GM06990 (cell line): ENCODE measurements at regions not wholly inside any gene's neighbourhood (a gene's known extent, or its start where the extent isn't known, plus 50 kb on each side); places are given as distances from the start of the nearest gene placed in this dataset.

Experiments
- DNase-seq: peaks from one replicate; pipeline ENCODE4 v3.0.0-alpha.2; 2011; ENCODE audit not compliant: insufficient read length; ENCODE audit errors: extremely low read depth
- H3K27me3 ChIP-seq: replicated peaks from 2 replicates; pipeline ENCODE4 v1.6.0; 2011; ENCODE audit warnings: low read length; ENCODE audit not compliant: control insufficient read depth, insufficient read depth
- H3K36me3 ChIP-seq: 2 replicates; pipeline ENCODE4 v1.5.1; 2011; ENCODE audit warnings: low read length; ENCODE audit not compliant: control insufficient read depth, insufficient read depth
- H3K4me3 ChIP-seq: replicated peaks from 2 replicates; pipeline ENCODE4 v1.5.1; 2011; ENCODE audit warnings: low read depth, mild to moderate bottlenecking, control low read depth, low read length
- CTCF ChIP-seq: IDR thresholded peaks from 2 replicates; pipeline ENCODE4 v1.5.1; 2011; ENCODE audit warnings: low read length, control low read depth, mild to moderate bottlenecking, inconsistent platforms; ENCODE audit not compliant: insufficient read depth, poor library complexity, severe bottlenecking

DNA sequence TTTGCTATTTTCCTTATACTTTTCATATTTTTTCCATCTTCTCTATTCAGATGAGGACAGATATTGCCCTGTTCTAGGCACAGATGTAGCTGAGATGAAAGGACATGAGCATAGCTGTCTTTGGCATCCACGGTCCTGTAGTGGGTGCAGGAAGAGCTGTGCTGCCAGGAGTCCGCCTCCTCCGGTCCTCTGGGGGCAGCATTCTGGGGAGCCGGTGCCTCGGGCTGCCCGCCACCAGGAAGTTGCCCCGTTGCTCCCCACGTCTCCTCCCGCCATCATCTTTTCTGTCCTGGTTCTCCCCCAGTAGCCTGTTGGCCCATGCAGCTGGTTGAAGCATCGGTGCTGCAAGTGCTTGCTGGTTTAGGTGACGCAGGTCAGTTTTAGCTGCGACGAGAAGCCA is 170.0 kb upstream of the IRX4 start:
- no peaks in the 10 kb centered on the region for H3K27me3 ChIP-seq
- no peak overlapping the region for H3K4me3 ChIP-seq
- H3K36me3 ChIP-seq: no peaks in the 10 kb centered on the region
- no peak for TF ChIP-seq CTCF
- DNase-seq: no peak

DNA sequence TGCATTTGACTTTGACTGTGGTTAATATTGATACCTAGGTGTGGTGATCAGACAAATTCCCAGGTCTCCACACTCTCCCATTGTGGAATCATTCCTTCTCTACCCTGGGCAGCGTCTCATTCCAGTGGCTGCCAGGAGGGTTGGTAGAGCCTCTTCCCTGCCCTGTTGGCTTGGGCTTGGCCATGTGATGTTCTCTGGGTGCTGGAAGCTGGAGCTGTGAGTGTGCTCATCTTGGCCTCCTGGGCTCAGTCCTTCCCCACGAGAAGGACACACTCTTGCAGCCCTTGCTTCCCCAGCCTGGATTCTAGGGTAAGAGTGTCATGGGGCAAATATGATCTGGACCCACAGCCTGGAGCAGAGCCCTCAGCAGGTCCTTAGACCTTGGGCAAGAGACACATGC is 167.2 kb upstream of the IRX4 start:
- no peak for TF ChIP-seq CTCF
- Histone ChIP-seq H3K36me3 (no peaks in the 10 kb centered on the region), H3K4me3 (no peak overlapping the region), H3K27me3 (no peaks in the 10 kb centered on the region)
- DNase-seq: no peak

- DNase-seq: no peak
- H3K27me3 ChIP-seq: no peaks in the 10 kb centered on the region
- H3K4me3 ChIP-seq: no peak overlapping the region
- no peaks in the 10 kb centered on the region for H3K36me3 ChIP-seq
- TF ChIP-seq CTCF: no peak
Observed at GRCh38 chr5:2048664-2049063, 165.9 kb upstream of the IRX4 start.

- Histone ChIP-seq H3K27me3 (no peaks in the 10 kb centered on the region), H3K4me3 (no peak overlapping the region), H3K36me3 (no peaks in the 10 kb centered on the region)
- DNase-seq: no peak
- TF ChIP-seq CTCF: no peak
Observed at GRCh38 chr5:2047341-2047927, 164.7 kb upstream of the IRX4 start.

GRCh38 chr5:2044041-2044440 is 161.3 kb upstream of the IRX4 start:
- DNase-seq: no peak
- Histone ChIP-seq H3K27me3 (no peaks in the 10 kb centered on the region), H3K36me3 (no peaks in the 10 kb centered on the region), H3K4me3 (no peak overlapping the region)
- TF ChIP-seq CTCF: no peak

DNA sequence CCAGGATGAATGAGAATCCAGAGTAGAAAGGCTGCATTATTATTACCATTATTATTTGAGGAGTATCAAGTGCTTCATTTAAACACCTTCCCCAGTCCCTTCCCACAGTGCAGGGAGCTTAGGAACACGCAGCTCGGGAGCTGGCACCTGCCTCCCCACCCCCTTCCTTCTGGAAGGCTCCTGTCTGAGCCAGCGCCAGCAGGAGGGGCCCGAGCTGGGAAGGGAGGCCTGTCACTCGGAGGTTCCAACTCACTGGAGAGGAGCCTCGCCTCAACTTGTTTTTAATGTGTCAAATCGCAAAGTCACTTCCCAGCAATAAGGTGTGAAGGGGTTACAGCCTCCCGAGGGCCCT is 156.4 kb upstream of the IRX4 start:
- H3K27me3 ChIP-seq: no peaks in the 10 kb centered on the region
- H3K36me3 ChIP-seq: no peaks in the 10 kb centered on the region
- TF ChIP-seq CTCF: no peak
- DNase-seq: no peak
- no peak overlapping the region for H3K4me3 ChIP-seq
